ENCODE measurements at regions not wholly inside any gene's neighbourhood (a gene's known extent, or its start where the extent isn't known, plus 50 kb on each side); places are given as distances from the start of the nearest gene placed in this dataset.

- TF ChIP-seq CTCF (IDR thresholded peaks at IDR 0.05) = no peak
- TF ChIP-seq POLR2AphosphoS5 (IDR thresholded peaks at IDR 0.05) = no peak
- TF ChIP-seq EP300 (IDR thresholded peaks at IDR 0.05; ENCODE audit: low read depth) = no peak
- no peak for TF ChIP-seq POLR2A (IDR thresholded peaks at IDR 0.05)
These were observed 301.8 kb upstream of the CDH6 start for GRCh38 chr5:30891660-30892059.
